Motor neuron (in vitro differentiated cells): ENCODE measurements at regions not wholly inside any gene's neighbourhood (a gene's known extent, or its start where the extent isn't known, plus 50 kb on each side); places are given as distances from the start of the nearest gene placed in this dataset.
"Not testable (repeated sequence)": the region's sequence is repeated elsewhere in the genome, so short reads cannot be mapped to it uniquely, and the experiment has no call there.

Experiments used
- ATAC-seq, 8 experiments: fragments of 200-7000 bp; cut with Tn5 transposase; replicated peaks in 6 of 8; 2 replicates each; pipeline ENCODE4 v1.8.0; 2021; ENCODE audit warnings: mild to moderate bottlenecking in 8 of 8, moderate library complexity in 8 of 8
- H3K27ac ChIP-seq, 2 donors: fragments of 250-450 bp; sonication (Bioruptor Pico); 2 replicates each; pipeline ENCODE4 v1.9.0; 2021; ENCODE audit warnings: antibody characterized with exemption in 2 of 2, mild to moderate bottlenecking in 2 of 2, moderate library complexity in 1 of 2
- H3K4me1 ChIP-seq, 2 donors: fragments of 250-450 bp; sonication (Bioruptor Pico); replicated peaks in 1 of 2; 2 replicates each; pipeline ENCODE4 v1.6.1; 2021; ENCODE audit warnings: antibody characterized with exemption in 2 of 2, mild to moderate bottlenecking in 2 of 2, moderate library complexity in 1 of 2
- H3K4me3 ChIP-seq, 5 donors: fragments of 250-450 bp; sonication (Bioruptor Pico); 2 replicates each; pipeline ENCODE4 v1.9.0; 2021; ENCODE audit warnings: antibody characterized with exemption in 5 of 5, mild to moderate bottlenecking in 5 of 5, moderate library complexity in 4 of 5
- WGBS, 10 experiments: fragments of 450-650 bp; shearing (Covaris generic); methylation state at CpG; one replicate each; pipeline ENCODE4 v1.0.0; 2022; 5-methylcytosine and 5-hydroxymethylcytosine counted together
- in situ Hi-C, 9 experiments: fragments of 400-800 bp; cut with MboI; loops; one replicate each; pipeline ENCODE4 v1.15.0; 2021; ENCODE audit warnings: low sequenced_read_pairs in 9 of 9, low pct_unique_long_range_greater_than_20kb in 2 of 9; ENCODE audit not compliant: unreplicated experiment in 9 of 9

DNA sequence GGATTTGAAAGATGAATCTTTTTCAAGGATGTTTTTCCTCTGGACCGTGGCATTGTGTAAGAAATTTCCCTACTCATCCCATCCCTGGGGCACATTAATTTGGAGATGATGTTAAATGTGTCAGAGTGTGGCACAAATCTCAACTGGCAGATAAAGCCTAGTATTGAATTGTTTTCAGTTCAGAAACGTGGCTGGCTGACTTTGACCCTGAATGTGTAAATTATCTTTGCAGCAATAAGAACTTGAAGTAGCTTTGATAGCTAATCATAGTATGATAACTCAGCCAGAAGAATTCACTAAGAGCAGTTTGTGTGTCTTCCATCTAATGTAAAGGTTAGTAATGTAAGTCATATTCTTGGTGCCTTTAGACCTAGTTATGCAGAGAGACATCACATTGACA lies 238.4 kb upstream of the DMRT1 start:
- ATAC-seq, result peak in 1 of 8 experiments; percentile 33
- 14 to 83% (median 67%) methylated on average over 1 to 2 of the region's 2 CpGs; no CpG with 5 or more reads in 3 of the 10 experiments for WGBS, 10 experiments
- no peak overlapping the region for H3K27ac ChIP-seq
- H3K4me1 ChIP-seq, result peaks cover 0 to 7% of the 10 kb centered on the region in 2 donors
- in situ Hi-C loops, result loop anchor here in 4 of 9 experiments (25.0 kb wide), 3 partner anchors 184 to 409 kb away; partner anchors contain the start of gene DMRT3 (in 2 of the 4)
- no peak overlapping the region for H3K4me3 ChIP-seq

DNA sequence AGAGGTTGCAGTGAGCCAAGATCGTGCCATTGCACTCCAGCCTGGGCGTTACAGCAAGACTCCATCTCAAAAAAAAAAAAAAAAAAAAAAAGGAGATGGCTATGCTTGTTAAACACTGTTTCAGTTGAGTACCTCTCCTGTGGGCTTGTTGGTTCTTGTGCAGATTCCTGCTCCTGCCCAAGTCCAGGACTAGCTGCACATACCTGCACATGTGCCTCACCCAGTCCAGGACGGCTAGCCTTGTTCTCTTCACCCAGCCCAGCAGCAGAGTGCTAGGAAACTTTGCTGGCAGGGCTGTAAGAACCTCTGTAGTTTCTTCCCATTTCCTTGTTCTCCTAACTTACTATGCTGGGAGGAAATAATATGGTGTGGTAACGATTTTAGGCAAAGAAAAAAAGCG lies 234.1 kb upstream of the DMRT1 start:
- in situ Hi-C loops, result loop anchor here in 4 of 9 experiments (25.0 kb wide), 3 partner anchors 180 to 405 kb away; partner anchors contain the start of gene DMRT3 (in 2 of the 4)
- no peak overlapping the region for H3K27ac ChIP-seq
- no peak overlapping the region for H3K4me3 ChIP-seq
- H3K4me1 ChIP-seq, result peaks cover 0 to 7% of the 10 kb centered on the region in 2 donors
- 30 to 100% (median 62%) methylated on average over 2 to 4 of the region's 5 CpGs for WGBS, 10 experiments
- no peak for ATAC-seq

DNA sequence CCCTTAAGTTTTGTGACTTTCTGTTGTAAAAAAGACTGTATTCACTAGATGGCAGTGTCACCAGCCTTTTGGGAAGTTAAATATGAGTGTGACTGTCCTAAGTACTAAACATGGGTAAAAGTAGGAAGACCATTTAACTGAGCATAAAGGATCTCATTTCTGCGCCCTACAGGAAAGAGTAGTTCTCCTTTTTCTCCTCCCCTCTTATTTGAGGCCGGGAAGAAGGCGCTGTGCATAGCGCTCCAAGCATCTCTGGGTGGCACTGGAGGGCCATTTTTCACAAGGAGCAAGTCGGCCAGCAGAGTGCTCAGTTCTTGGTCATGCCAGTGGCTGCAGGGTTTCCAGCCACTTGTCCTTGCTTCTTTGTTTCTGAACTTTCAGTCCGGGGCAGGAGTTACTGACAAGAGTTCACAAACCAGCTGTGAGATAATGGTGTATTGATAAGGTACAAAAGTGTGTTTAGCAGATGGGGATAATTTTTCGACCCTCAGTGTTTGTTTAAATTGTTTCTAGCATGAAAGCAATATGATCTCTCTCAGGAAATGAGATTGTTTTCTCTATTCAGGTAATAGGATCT lies 227.6 kb upstream of the DMRT1 start:
- Histone ChIP-seq H3K4me1 (peaks cover 0 to 3% of the 10 kb centered on the region in 2 donors), H3K27ac (no peak overlapping the region), H3K4me3 (no peak overlapping the region)
- WGBS, 10 experiments, result 0 to 34% (median 8%) methylated on average over 1 to 7 of the region's 7 CpGs
- in situ Hi-C loops, result loop anchor here in 5 of 9 experiments (5.0 to 25.0 kb wide), 6 partner anchors 141 to 398 kb away; partner anchors contain the start of gene DMRT3 (in 2 of the 5)
- ATAC-seq, result peak; percentile 83 to 99 (median 98)

DNA sequence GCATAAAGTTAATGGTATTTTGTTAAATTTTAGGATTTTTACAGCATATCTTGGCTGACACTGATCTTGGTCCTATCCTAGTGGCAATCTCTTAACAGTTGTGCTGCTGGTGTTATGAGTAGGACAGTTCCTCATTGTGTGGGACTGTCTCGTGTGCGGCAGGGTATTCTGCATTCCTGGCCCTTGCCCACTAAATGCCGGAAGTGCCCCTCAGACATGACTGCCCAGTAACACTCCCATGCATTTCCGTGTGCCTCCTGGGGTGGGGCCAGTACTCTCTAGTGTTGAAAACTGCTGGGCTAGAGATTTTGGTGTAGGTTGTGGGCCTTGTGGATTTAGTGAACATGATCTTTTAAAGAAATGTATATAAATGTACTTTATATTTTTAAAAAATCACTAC lies 227.1 kb upstream of the DMRT1 start:
- H3K4me3 ChIP-seq, result no peak overlapping the region
- in situ Hi-C loops, result loop anchor here in 5 of 9 experiments (5.0 to 25.0 kb wide), 6 partner anchors 140 to 398 kb away; partner anchors contain the start of gene DMRT3 (in 2 of the 5)
- peak in 2 of 8 experiments; percentile 13 to 36 for ATAC-seq

DNA sequence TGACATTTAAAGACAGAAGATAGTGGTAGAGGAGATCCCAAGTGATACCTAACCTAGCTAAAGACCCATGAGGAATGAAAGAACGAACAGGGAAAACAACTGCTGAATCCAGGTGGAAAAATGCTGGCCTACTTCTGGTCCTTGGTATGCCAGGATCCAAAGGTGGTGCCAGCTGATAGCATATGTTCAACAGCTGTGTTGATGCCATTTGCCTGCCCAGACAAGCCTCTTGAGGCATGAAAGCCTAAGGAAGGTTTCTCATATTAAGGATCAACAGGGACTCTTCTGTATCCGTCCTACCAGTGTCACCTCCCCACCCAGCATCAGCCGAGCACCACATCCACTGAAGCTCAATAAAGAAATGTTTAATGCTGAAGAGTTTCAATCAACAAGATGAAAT lies 225.7 kb upstream of the DMRT1 start:
- Histone ChIP-seq H3K27ac (no peak overlapping the region), H3K4me1 (peaks cover 0 to 3% of the 10 kb centered on the region in 2 donors), H3K4me3 (no peak overlapping the region)
- in situ Hi-C loops, result loop anchor here in 4 of 9 experiments (10.0 to 25.0 kb wide), 5 partner anchors 139 to 397 kb away; partner anchors contain the start of gene DMRT3 (in 2 of the 4)
- no peak for ATAC-seq
- WGBS, 10 experiments, result 87 to 100% (median 100%) methylated on average over 1 to 3 of the region's 3 CpGs; no CpG with 5 or more reads in 1 of the 10 experiments

More for the DNA sequence above, 227.1 kb upstream of the DMRT1 start:
- Histone ChIP-seq H3K27ac (no peak overlapping the region), H3K4me1 (peaks cover 0 to 3% of the 10 kb centered on the region in 2 donors)
- 8 to 78% (median 58%) methylated on average over 2 to 4 of the region's 4 CpGs; no CpG with 5 or more reads in 4 of the 10 experiments for WGBS, 10 experiments

DNA sequence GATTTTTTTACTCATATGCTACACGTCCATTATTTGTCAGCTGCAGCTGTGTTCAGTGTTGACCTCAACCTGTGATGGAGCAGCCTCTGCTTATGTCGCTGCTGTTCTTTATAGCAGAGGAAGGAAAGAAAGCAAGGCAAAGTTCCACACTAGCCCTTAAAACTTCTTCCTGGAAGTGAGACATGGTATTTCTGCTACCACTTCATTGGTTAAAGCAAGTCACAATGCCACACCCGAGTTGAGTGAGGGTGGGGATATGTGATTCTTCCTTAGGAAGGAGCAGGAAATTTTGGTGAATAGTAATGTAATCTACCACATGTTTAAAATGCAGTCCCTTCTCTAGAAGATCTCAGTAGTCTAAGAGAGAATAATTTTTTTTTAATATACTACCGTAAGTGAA lies 224.8 kb upstream of the DMRT1 start:
- WGBS, 10 experiments, result 63 to 100% (median 98%) methylated on average over 1 to 4 of the region's 4 CpGs
- ATAC-seq, result peak in 1 of 8 experiments; percentile 29
- Histone ChIP-seq H3K4me3 (no peak overlapping the region), H3K4me1 (peaks cover 0 to 3% of the 10 kb centered on the region in 2 donors), H3K27ac (no peak overlapping the region)
- in situ Hi-C loops, result loop anchor here in 4 of 9 experiments (10.0 to 25.0 kb wide), 5 partner anchors 138 to 396 kb away; partner anchors contain the start of gene DMRT3 (in 2 of the 4)

DNA sequence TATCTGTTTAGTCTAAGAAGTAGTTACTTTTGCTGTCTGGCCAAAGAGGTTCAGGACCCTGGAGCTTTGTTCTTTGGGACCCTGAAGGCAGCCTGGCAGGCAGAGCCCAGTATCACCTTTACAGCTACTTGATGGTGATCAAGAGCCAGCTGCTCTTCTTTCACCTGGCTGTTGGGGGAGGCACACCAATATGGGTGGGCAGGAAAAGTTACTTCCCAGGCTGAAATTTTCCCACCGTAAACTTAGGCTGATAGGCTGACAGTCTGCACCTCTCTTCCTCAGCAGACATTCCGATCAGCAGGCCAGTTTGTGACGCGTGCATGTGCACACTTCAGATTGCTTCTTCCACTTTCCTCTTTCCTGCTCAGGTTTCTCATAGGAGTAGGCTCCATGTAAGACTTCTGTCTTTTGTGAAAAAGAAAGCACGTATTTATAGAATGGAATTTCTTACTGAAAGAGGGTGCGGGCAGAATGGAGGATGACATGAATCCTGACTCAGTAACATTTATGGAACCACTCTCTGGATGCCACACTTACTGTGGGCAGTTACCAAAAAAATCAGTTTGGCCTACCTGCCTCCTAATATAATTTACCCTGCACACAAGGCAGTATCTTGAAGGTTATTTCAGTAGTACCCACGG lies 223.9 kb upstream of the DMRT1 start:
- H3K4me3 ChIP-seq, result no peak overlapping the region
- in situ Hi-C loops, result loop anchor here in 4 of 9 experiments (10.0 to 25.0 kb wide), 5 partner anchors 137 to 395 kb away; partner anchors contain the start of gene DMRT3 (in 2 of the 4)
- peaks cover 0 to 3% of the 10 kb centered on the region in 2 donors for H3K4me1 ChIP-seq
- WGBS, 10 experiments, result 76 to 100% (median 97%) methylated on average over 1 to 6 of the region's 7 CpGs; no CpG with 5 or more reads in 2 of the 10 experiments
- H3K27ac ChIP-seq, result no peak overlapping the region
- ATAC-seq, result no peak

DNA sequence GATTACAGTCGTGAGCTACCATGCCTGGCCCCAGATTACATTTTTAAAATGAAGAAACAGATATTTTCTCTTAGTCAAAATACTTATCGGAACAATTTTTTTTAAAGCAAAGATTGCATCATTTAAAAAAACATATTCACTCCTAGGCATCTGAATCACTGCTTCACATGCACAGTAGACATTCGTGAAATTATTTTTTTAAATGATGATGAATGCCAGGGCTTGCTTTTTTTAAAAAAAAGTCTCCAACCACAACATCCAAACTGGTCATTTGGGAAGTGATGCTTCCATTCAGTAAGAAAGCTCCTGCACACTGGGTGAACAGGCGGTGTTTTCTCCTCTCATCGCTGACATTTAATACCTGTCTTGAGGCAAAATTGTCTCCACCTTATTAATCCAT lies 223.0 kb upstream of the DMRT1 start:
- Histone ChIP-seq H3K4me3 (no peak overlapping the region), H3K4me1 (peaks cover 0 to 3% of the 10 kb centered on the region in 2 donors), H3K27ac (no peak overlapping the region)
- in situ Hi-C loops, result loop anchor here in 4 of 9 experiments (10.0 to 25.0 kb wide), 5 partner anchors 136 to 394 kb away; partner anchors contain the start of gene DMRT3 (in 2 of the 4)
- ATAC-seq, result no peak
- WGBS, 10 experiments, result 33 to 100% (median 96%) methylated on average over 1 to 5 of the region's 5 CpGs; no CpG with 5 or more reads in 1 of the 10 experiments

DNA sequence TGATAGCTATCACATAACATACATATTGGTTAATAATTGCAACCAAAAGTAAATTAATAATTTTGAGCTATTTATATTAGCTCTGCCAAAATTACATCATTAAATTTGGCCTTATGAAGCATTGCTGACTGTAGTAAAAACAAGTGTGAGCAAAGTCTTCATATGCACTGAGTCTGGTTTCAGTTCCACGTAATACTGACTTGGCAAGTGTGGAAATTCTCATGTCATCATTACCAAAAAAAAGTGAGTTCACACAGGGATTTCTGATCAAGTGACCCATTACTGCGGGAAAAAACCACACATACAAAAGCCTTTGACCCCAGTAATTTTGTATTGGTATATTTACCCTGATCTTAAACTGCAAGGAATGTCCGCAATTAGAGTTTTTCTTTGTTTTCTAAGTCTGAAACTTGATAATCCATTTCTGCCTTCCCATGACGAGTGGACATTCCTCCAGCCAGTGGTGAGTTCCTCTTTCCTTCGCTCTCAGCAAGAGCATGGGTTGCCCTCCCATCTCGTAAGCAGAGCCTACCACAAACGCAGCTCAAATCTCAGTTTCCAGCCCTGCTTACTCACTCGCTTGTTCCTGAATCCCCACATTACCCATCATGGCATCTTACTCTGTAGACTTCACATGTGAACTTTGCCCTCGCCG lies 220.2 kb upstream of the DMRT1 start:
- in situ Hi-C loops, result loop anchor here in 4 of 9 experiments (25.0 kb wide), 3 partner anchors 166 to 391 kb away; partner anchors contain the start of gene DMRT3 (in 2 of the 4)
- Histone ChIP-seq H3K4me1 (peaks cover 0 to 3% of the 10 kb centered on the region in 2 donors), H3K4me3 (no peak overlapping the region), H3K27ac (no peak overlapping the region)
- WGBS, 10 experiments, result 35 to 100% (median 87%) methylated on average over 1 to 8 of the region's 10 CpGs
- ATAC-seq, result no peak

DNA sequence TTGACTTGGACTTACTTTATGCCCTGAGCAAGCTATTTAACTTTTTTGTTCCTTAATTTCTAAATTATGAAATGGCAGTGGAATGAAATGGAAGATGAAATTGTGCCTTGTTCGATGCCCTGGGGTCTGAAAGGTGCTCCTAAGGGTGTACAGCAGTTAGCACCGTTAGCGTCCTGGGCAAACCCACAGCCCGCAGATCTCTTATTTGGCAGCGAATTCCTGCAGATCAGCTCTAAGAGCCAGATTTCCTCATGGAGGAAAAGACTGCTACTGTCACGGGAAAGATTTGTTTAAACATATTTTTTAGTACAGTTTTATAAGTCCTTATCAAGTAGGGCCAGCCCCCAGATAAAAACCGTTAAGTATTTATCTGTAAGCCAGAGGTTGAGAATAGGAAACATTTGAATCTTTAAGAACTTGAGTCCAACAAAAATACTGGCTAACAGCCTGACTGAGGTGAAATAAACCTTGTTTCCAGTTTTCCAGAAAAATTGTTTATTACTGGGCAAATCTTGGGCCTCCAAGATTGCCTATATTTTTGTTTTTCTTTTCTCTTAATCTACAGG lies 216.5 kb upstream of the DMRT1 start:
- no peak overlapping the region for H3K27ac ChIP-seq
- H3K4me3 ChIP-seq, result no peak overlapping the region
- peaks cover 0 to 3% of the 10 kb centered on the region in 2 donors for H3K4me1 ChIP-seq
- no peak for ATAC-seq
- WGBS, 10 experiments, result 53 to 90% (median 79%) methylated on average over 1 to 7 of the region's 7 CpGs
- in situ Hi-C loops, result loop anchor here in 4 of 9 experiments (25.0 kb wide), 3 partner anchors 162 to 387 kb away; partner anchors contain the start of gene DMRT3 (in 2 of the 4)

DNA sequence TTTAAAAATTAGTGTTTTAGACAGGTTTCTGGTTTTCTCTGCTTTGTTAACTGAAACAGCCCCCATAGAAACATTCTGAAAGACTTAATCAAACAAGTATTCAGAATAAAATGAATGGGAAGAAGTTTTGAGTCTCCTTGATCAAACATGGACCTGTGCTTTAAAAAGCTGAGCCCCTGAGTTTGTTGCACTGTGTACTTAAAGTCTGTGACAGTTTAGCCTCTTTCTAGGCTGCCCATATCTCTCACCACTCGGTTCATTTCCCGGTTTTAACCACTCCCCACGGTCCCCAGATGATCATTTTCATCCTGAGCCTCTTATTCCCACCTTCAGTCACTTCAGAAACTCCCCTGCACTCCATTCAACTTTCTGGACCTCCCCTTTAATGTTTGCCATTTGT lies 215.9 kb upstream of the DMRT1 start:
- in situ Hi-C loops, result no loop called here
- no peak overlapping the region for H3K4me3 ChIP-seq
- H3K27ac ChIP-seq, result no peak overlapping the region
- peaks cover 0 to 3% of the 10 kb centered on the region in 2 donors for H3K4me1 ChIP-seq
- 0 to 83% (median 29%) methylated on average over 1 to 3 of the region's 3 CpGs; no CpG with 5 or more reads in 3 of the 10 experiments for WGBS, 10 experiments
- ATAC-seq, result peak in 2 of 8 experiments; percentile 22 to 25

DNA sequence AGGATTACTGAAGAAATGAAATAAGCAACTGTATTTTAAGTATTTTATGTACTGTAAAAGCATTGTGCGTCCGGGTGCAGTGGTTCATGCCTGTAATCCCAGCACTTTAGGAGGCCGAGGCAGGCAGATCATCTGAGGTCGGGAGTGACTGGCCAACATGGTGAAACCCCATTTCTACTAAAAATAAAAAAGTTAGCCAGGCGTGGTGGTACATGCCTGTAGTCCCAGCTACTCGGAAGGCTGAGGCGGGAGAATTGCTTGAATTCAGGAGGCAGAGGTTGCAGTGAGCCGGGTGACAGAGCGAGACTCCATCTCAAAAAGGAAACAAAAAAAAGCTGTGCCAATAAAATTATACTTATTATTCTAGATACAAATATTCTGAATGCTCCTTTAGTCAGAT lies 215.4 kb upstream of the DMRT1 start:
- H3K4me1 ChIP-seq, in situ Hi-C loops, H3K27ac ChIP-seq, H3K4me3 ChIP-seq: not testable (repeated sequence)
- WGBS, 10 experiments, result 11 to 100% (median 83%) methylated on average over 1 to 9 of the region's 9 CpGs; no CpG with 5 or more reads in 1 of the 10 experiments
- peak in 1 of 8 experiments; percentile 21 for ATAC-seq
